HepG2 (cell line): ENCODE measurements at regions not wholly inside any gene's neighbourhood (a gene's known extent, or its start where the extent isn't known, plus 50 kb on each side); places are given as distances from the start of the nearest gene placed in this dataset.

Experiments
- CHD4 ChIP-seq: fragments of 200-600 bp; sonication (generic); IDR thresholded peaks from 2 replicates; pipeline ENCODE4 v1.7.0; 2017; ENCODE audit warnings: mild to moderate bottlenecking, low read length, borderline replicate concordance
- ELK4 ChIP-seq: sonication (generic); formaldehyde crosslinking; IDR thresholded peaks from 2 replicates; pipeline ENCODE4 v1.9.0; 2021; ENCODE audit warnings: missing genetic modification reagents, borderline replicate concordance
- MYC ChIP-seq: sonication (generic); formaldehyde crosslinking; IDR thresholded peaks from 2 replicates; pipeline ENCODE4 v1.9.0; 2021; ENCODE audit warnings: missing genetic modification reagents, borderline replicate concordance
- STAT6 ChIP-seq: sonication (generic); formaldehyde crosslinking; IDR thresholded peaks from 2 replicates; pipeline ENCODE4 v1.4.0; 2020; ENCODE audit warnings: missing genetic modification reagents, mild to moderate bottlenecking, borderline replicate concordance
- ZNF652 ChIP-seq: IDR thresholded peaks from 2 replicates; pipeline ENCODE4 v1.6.1; 2016; ENCODE audit warnings: low read depth, borderline replicate concordance

GRCh38 chr2:207458582-207458981 lies 71.2 kb upstream of the CREB1 start:
- TF ChIP-seq CHD4 (no peak), MYC (CRISPR knock-in tag) (no peak), ZNF652 (CRISPR knock-in tag) (no peak), STAT6 (CRISPR knock-in tag) (no peak), ELK4 (CRISPR knock-in tag) (no peak)
